Osteocyte (in vitro differentiated cells): ENCODE measurements at regions not wholly inside any gene's neighbourhood (a gene's known extent, or its start where the extent isn't known, plus 50 kb on each side); places are given as distances from the start of the nearest gene placed in this dataset.
"Not testable (repeated sequence)": the region's sequence is repeated elsewhere in the genome, so short reads cannot be mapped to it uniquely, and the experiment has no call there.

Experiments
- DNase-seq: peaks from one replicate; pipeline ENCODE4 v3.0.0; 2021; ENCODE audit warnings: mixed read lengths; ENCODE audit not compliant: unreplicated experiment; ENCODE audit errors: extremely low spot score
- H3K27ac Mint-ChIP-seq: one replicate; pipeline ENCODE4 v1.8.0; 2021; ENCODE audit warnings: mild to moderate bottlenecking, mixed read lengths; ENCODE audit not compliant: unreplicated experiment
- H3K27me3 Mint-ChIP-seq: one replicate; pipeline ENCODE4 v1.8.0; 2021; ENCODE audit warnings: mixed read lengths; ENCODE audit not compliant: unreplicated experiment
- H3K36me3 Mint-ChIP-seq: one replicate; pipeline ENCODE4 v1.8.0; 2021; ENCODE audit warnings: mixed read lengths; ENCODE audit not compliant: unreplicated experiment
- H3K4me1 Mint-ChIP-seq: one replicate; pipeline ENCODE4 v1.8.0; 2021; ENCODE audit warnings: mixed read lengths; ENCODE audit not compliant: unreplicated experiment
- H3K4me3 Mint-ChIP-seq: one replicate; pipeline ENCODE4 v1.8.0; 2021; ENCODE audit warnings: mild to moderate bottlenecking, moderate library complexity, mixed read lengths; ENCODE audit not compliant: unreplicated experiment
- H3K9me3 Mint-ChIP-seq: one replicate; pipeline ENCODE4 v1.8.0; 2021; ENCODE audit warnings: mixed read lengths; ENCODE audit not compliant: unreplicated experiment
- CTCF ChIP-seq: fragments of 200-600 bp; sonication (generic); IDR thresholded peaks from 2 replicates; pipeline ENCODE4 v1.5.0; 2021; ENCODE audit warnings: antibody characterized with exemption, mild to moderate bottlenecking, moderate library complexity

GRCh38 chr10:37488792-37489657 is 363.6 kb downstream of the ANKRD30A start:
- no peaks in the 10 kb centered on the region for H3K27me3 Mint-ChIP-seq
- peaks cover 2% of the 10 kb centered on the region for H3K36me3 Mint-ChIP-seq
- no peaks in the 10 kb centered on the region for H3K4me1 Mint-ChIP-seq
- no peak overlapping the region for H3K4me3 Mint-ChIP-seq
- TF ChIP-seq CTCF, result no peak
- peak; percentile 49 for DNase-seq
- H3K27ac Mint-ChIP-seq, result no peak overlapping the region
- peaks cover 22% of the 10 kb centered on the region for H3K9me3 Mint-ChIP-seq

- H3K27ac Mint-ChIP-seq, H3K36me3 Mint-ChIP-seq, H3K4me3 Mint-ChIP-seq, H3K4me1 Mint-ChIP-seq, H3K27me3 Mint-ChIP-seq: not testable (repeated sequence)
- H3K9me3 Mint-ChIP-seq, result peaks cover 33% of the 10 kb centered on the region
- DNase-seq, result peak; percentile 54
Observed at GRCh38 chr10:37480596-37480995, 355.2 kb downstream of the ANKRD30A start.

GRCh38 chr10:37479469-37479868 is 354.1 kb downstream of the ANKRD30A start:
- no peak overlapping the region for H3K27ac Mint-ChIP-seq
- peak; percentile 54 for DNase-seq
- no peak for TF ChIP-seq CTCF
- no peaks in the 10 kb centered on the region for H3K27me3 Mint-ChIP-seq
- peaks cover 29% of the 10 kb centered on the region for H3K9me3 Mint-ChIP-seq
- H3K4me1 Mint-ChIP-seq, result no peaks in the 10 kb centered on the region
- no peaks in the 10 kb centered on the region for H3K36me3 Mint-ChIP-seq
- H3K4me3 Mint-ChIP-seq, result no peak overlapping the region

- no peak for DNase-seq
- Mint-ChIP-seq H3K27me3 (no peaks in the 10 kb centered on the region), H3K27ac (no peak overlapping the region), H3K36me3 (no peaks in the 10 kb centered on the region), H3K4me3 (no peak overlapping the region), H3K4me1 (no peaks in the 10 kb centered on the region), H3K9me3 (peaks cover 28% of the 10 kb centered on the region)
- TF ChIP-seq CTCF, result no peak
Observed at GRCh38 chr10:37478381-37478780, 353.0 kb downstream of the ANKRD30A start.

GRCh38 chr10:37476285-37476684 is 350.9 kb downstream of the ANKRD30A start:
- Mint-ChIP-seq H3K27me3 (no peaks in the 10 kb centered on the region), H3K27ac (no peak overlapping the region), H3K36me3 (no peaks in the 10 kb centered on the region), H3K4me1 (no peaks in the 10 kb centered on the region), H3K4me3 (no peak overlapping the region), H3K9me3 (peaks cover 22% of the 10 kb centered on the region)
- DNase-seq, result no peak
- TF ChIP-seq CTCF, result no peak
